ENCODE measurements at regions not wholly inside any gene's neighbourhood (a gene's known extent, or its start where the extent isn't known, plus 50 kb on each side); places are given as distances from the start of the nearest gene placed in this dataset.

DNA sequence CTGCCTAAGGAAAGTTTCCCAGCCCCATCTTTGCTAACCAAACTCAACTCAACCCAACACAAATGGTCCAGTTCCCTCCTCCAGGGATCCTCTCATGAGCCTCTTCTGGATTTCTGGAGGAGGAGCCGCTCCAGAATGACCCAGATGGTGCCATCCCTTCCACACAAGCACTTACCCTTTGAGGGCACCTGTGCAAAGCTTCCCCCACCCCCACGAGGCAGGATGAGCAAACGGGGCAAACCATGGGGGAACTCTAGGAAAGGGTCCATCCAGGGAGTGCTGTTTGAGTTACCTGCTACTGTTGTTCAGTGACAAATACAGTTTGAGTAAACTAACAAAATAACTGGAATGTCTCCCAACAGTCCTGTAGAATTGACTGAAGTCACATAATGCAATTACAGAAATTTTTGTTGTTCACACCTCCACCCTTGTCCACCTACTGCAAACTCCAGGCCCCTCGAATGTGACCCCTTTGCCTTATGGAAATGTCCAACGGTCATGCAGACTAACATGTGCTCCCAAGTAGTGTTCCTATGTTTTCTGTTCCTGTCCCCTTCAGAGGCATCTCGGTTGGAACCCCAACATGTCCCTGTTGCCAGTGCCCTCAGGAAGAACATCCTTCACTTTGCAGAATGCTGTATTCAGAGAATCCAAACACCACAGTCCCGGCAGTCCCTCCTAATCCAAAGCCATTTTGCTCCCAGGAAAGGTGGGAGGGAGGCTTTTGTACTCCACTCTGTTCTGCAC is 160.1 kb downstream of the RRAGC start:
- no peak for DNase-seq
- Histone ChIP-seq H3K23me2 (ENCODE audit: insufficient read length, low read depth, low read length, poor library complexity, severe bottlenecking) (no peaks in the 10 kb centered on the region), H2BK12ac (ENCODE audit: insufficient read length, low read depth, low read length) (no peak overlapping the region), H3K4me2 (ENCODE audit: insufficient read depth, insufficient read length, low read length) (no peak overlapping the region), H3K4me1 (ENCODE audit: insufficient read depth, low read length) (no peaks in the 10 kb centered on the region; the same call in 1 of the 2 replicates), H3K4ac (ENCODE audit: low read depth, low read length) (no peak overlapping the region), H4K20me1 (ENCODE audit: control insufficient read depth, insufficient read depth, insufficient read length) (no peaks in the 10 kb centered on the region), H3K9me3 (ENCODE audit: control insufficient read depth, low read depth, low read length) (no peaks in the 10 kb centered on the region), H2BK20ac (ENCODE audit: low read depth, low read length, poor library complexity, severe bottlenecking) (no peak overlapping the region), H4K8ac (replicated peaks; ENCODE audit: insufficient read length, low read depth, low read length) (no peak overlapping the region), H2BK120ac (ENCODE audit: low read depth, low read length, poor library complexity, severe bottlenecking) (no peak overlapping the region), H4K5ac (ENCODE audit: insufficient read length, low read depth, low read length) (no peak overlapping the region), H2BK5ac (ENCODE audit: insufficient read length, low read length) (no peak overlapping the region), H3K18ac (ENCODE audit: insufficient read length, low read depth, low read length) (no peak overlapping the region), H2BK15ac (ENCODE audit: low read depth, low read length) (no peak overlapping the region), H3K9ac (ENCODE audit: extremely low read depth, insufficient read length, low read length) (no peak overlapping the region), H3K56ac (ENCODE audit: insufficient read length, low read depth, low read length) (no peak overlapping the region), H3K79me1 (ENCODE audit: insufficient read depth, low read depth, low read length, poor library complexity, severe bottlenecking) (no peaks in the 10 kb centered on the region), H3K23ac (ENCODE audit: insufficient read length, low read depth, low read length) (no peak overlapping the region), H4K91ac (ENCODE audit: insufficient read length, low read depth, low read length) (no peak overlapping the region), H2AK5ac (ENCODE audit: insufficient read length, low read length) (no peak overlapping the region), H3K27ac (ENCODE audit: insufficient read length, low read depth, low read length) (no peak overlapping the region), H3K27me3 (ENCODE audit: insufficient read depth, low read length) (no peaks in the 10 kb centered on the region; the same call in 1 of the 2 replicates), H3K79me2 (ENCODE audit: insufficient read depth, low read length) (no peaks in the 10 kb centered on the region), H3K14ac (ENCODE audit: insufficient read depth, low read length) (no peak overlapping the region), H3T11ph (ENCODE audit: low read length) (no peak overlapping the region), H2AFZ (ENCODE audit: low read length) (no peak overlapping the region)
- Mint-ChIP-seq H3K27ac (no peak overlapping the region), H3K9me3 (peaks cover 0 to 3% of the 10 kb centered on the region in 2 experiments; a peak in 3 of 5 replicates), H3K4me1 (peaks cover 0 to 3% of the 10 kb centered on the region in 2 experiments; a peak in 1 of 4 replicates), H3K27me3 (ENCODE audit: low read depth) (peaks cover 17% of the 10 kb centered on the region; the same call in 1 of the 2 replicates), H3K4me3 (no peak overlapping the region), H3K36me3 (ENCODE audit: insufficient read depth in 1 of 3, low read depth in 3 of 3) (peaks cover 0 to 3% (median 0%) of the 10 kb centered on the region in 3 experiments; a peak in 2 of 7 replicates)
- TF ChIP-seq, protein P1, sequence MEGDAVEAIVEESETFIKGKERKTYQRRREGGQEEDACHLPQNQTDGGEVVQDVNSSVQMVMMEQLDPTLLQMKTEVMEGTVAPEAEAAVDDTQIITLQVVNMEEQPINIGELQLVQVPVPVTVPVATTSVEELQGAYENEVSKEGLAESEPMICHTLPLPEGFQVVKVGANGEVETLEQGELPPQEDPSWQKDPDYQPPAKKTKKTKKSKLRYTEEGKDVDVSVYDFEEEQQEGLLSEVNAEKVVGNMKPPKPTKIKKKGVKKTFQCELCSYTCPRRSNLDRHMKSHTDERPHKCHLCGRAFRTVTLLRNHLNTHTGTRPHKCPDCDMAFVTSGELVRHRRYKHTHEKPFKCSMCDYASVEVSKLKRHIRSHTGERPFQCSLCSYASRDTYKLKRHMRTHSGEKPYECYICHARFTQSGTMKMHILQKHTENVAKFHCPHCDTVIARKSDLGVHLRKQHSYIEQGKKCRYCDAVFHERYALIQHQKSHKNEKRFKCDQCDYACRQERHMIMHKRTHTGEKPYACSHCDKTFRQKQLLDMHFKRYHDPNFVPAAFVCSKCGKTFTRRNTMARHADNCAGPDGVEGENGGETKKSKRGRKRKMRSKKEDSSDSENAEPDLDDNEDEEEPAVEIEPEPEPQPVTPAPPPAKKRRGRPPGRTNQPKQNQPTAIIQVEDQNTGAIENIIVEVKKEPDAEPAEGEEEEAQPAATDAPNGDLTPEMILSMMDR (conservative IDR thresholded peaks at IDR 0.05) = no peak
- WGBS (ENCODE audit: extremely low coverage, insufficient read length, low lambda C conversion rate) = no CpG with 5 or more reads among the region's 7 CpGs

All from H9 (cell line).